Upper lobe of left lung (tissue), 4 donors: ENCODE measurements at regions not wholly inside any gene's neighbourhood (a gene's known extent, or its start where the extent isn't known, plus 50 kb on each side); places are given as distances from the start of the nearest gene placed in this dataset.

Experiments
- CTCF ChIP-seq, 6 experiments: fragments of 450-650 bp in 4 of 6; fragments of 200-600 bp in 2 of 6; sonication (generic) in 2 of 6; IDR thresholded peaks; one replicate each; pipeline ENCODE4 v1.5.1; 2016 to 2019; ENCODE audit warnings: antibody characterized with exemption in 6 of 6
- EP300 ChIP-seq, 4 donors: sonication (generic); formaldehyde crosslinking; IDR thresholded peaks; one replicate each; pipeline ENCODE4 v1.5.1; 2017; ENCODE audit warnings: antibody characterized with exemption in 4 of 4, control low read depth in 2 of 4
- POLR2A ChIP-seq, 4 donors: fragments of 450-650 bp; IDR thresholded peaks; one replicate each; pipeline ENCODE4 v1.5.1; 2016 to 2017; ENCODE audit warnings: antibody characterized with exemption in 4 of 4, mild to moderate bottlenecking in 2 of 4

GRCh38 chr17:6240001-6240400 is 169.8 kb downstream of the WSCD1 start:
- no peak for TF ChIP-seq CTCF (IDR thresholded peaks at IDR 0.05)
- no peak for TF ChIP-seq POLR2A (IDR thresholded peaks at IDR 0.05)
- TF ChIP-seq EP300 (IDR thresholded peaks at IDR 0.05) = no peak
